Sigmoid colon (tissue), 6 donors: ENCODE measurements at regions not wholly inside any gene's neighbourhood (a gene's known extent, or its start where the extent isn't known, plus 50 kb on each side); places are given as distances from the start of the nearest gene placed in this dataset.

ENCODE experiments used
- DNase-seq: peaks from one replicate; pipeline ENCODE4 v3.0.0-alpha.2; 2019
- H3K27ac ChIP-seq, 4 donors: fragments of 200-600 bp; sonication (generic); one replicate each; pipeline ENCODE4 v1.5.1; 2016 to 2019; ENCODE audit warnings: mild to moderate bottlenecking in 1 of 4
- H3K27me3 ChIP-seq, 3 donors: fragments of 200-600 bp; sonication (generic); one replicate each; pipeline ENCODE4 v1.5.1; 2019; ENCODE audit warnings: mild to moderate bottlenecking in 1 of 3
- H3K36me3 ChIP-seq, 4 donors: fragments of 200-600 bp; sonication (generic); one replicate each; pipeline ENCODE4 v1.5.1; 2016 to 2019
- H3K4me1 ChIP-seq, 4 donors: fragments of 200-600 bp; sonication (generic); one replicate each; pipeline ENCODE4 v1.5.1; 2017 to 2019
- H3K4me3 ChIP-seq, 4 donors: fragments of 200-600 bp; sonication (generic); one replicate each; pipeline ENCODE4 v1.5.1; 2017 to 2019; ENCODE audit warnings: mild to moderate bottlenecking in 2 of 4, moderate library complexity in 1 of 4
- H3K9me3 ChIP-seq, 4 donors: fragments of 200-600 bp in 3 of 4; sonication (generic) in 3 of 4; one replicate each; pipeline versions ENCODE4 v1.5.1 to v1.6.1; 2013 to 2019
- EP300 ChIP-seq, 4 donors: sonication (generic); formaldehyde crosslinking; IDR thresholded peaks; one replicate each; pipeline ENCODE4 v1.6.1; 2017; ENCODE audit warnings: antibody characterized with exemption in 4 of 4
- POLR2A ChIP-seq, 2 donors: fragments of 450-650 bp; IDR thresholded peaks; one replicate each; pipeline ENCODE4 v1.6.1; 2016; ENCODE audit warnings: antibody characterized with exemption in 2 of 2, mild to moderate bottlenecking in 2 of 2, moderate library complexity in 2 of 2
- POLR2AphosphoS5 ChIP-seq, 4 donors: sonication (generic); formaldehyde crosslinking; IDR thresholded peaks; one replicate each; pipeline ENCODE4 v1.6.1; 2017; ENCODE audit warnings: antibody characterized with exemption in 4 of 4
- WGBS, 2 donors: extraction: QIAGEN DNeasy Blood & Tissue Kit; methylation state at CpG; one replicate each; pipeline ENCODE4 v1.1.7; 2013; 5-methylcytosine and 5-hydroxymethylcytosine counted together
- intact Hi-C: fragments of 100-400 bp; cut with DNase I; formaldehyde crosslinking; loops from one replicate; pipeline ENCODE4 v1.15.1; 2023
- TF ChIP-seq, protein P1 (sequence below), 4 experiments: fragments of 450-650 bp in 3 of 4; fragments of 200-600 bp in 1 of 4; IDR thresholded peaks; one replicate each; pipeline ENCODE4 v1.5.1; 2016 to 2019; ENCODE audit warnings: antibody characterized with exemption in 4 of 4, mild to moderate bottlenecking in 3 of 4, moderate library complexity in 2 of 4
- donor health status: healthy with polysubstance abuse.
- donor health status: healthy.

DNA sequence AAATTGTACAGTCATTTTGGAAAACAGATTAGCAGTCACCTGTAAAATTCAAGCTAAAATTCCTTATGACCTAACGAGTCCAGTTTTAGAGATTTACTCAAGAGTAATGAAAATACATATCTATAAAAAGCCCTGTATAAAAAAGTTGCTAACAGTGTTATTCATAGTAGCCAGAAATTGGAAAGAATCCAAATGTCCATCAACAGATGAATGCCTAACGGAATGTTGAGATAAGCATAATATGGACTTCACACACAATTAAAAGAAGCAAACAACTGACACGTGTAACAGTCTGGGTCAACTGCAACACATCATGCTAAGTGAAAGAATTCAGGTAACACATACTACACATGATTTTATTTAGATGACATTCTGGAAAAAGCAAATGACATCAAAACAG, 584.8 kb upstream of the AGA start:
- no peak overlapping the region for H3K4me3 ChIP-seq
- no peak overlapping the region for H3K27ac ChIP-seq
- H3K36me3 ChIP-seq: no peaks in the 10 kb centered on the region
- no peaks in the 10 kb centered on the region for H3K4me1 ChIP-seq
- no peak for DNase-seq
- no peaks in the 10 kb centered on the region for H3K9me3 ChIP-seq
- TF ChIP-seq POLR2A (IDR thresholded peaks at IDR 0.05): no peak
- TF ChIP-seq, protein P1, sequence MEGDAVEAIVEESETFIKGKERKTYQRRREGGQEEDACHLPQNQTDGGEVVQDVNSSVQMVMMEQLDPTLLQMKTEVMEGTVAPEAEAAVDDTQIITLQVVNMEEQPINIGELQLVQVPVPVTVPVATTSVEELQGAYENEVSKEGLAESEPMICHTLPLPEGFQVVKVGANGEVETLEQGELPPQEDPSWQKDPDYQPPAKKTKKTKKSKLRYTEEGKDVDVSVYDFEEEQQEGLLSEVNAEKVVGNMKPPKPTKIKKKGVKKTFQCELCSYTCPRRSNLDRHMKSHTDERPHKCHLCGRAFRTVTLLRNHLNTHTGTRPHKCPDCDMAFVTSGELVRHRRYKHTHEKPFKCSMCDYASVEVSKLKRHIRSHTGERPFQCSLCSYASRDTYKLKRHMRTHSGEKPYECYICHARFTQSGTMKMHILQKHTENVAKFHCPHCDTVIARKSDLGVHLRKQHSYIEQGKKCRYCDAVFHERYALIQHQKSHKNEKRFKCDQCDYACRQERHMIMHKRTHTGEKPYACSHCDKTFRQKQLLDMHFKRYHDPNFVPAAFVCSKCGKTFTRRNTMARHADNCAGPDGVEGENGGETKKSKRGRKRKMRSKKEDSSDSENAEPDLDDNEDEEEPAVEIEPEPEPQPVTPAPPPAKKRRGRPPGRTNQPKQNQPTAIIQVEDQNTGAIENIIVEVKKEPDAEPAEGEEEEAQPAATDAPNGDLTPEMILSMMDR (IDR thresholded peaks at IDR 0.05): no peak
- no peak for TF ChIP-seq EP300 (IDR thresholded peaks at IDR 0.05)
- no peak for TF ChIP-seq POLR2AphosphoS5 (IDR thresholded peaks at IDR 0.05)
- no peaks in the 10 kb centered on the region for H3K27me3 ChIP-seq
- intact Hi-C loops: no loop called here
- whole genome bisulfite sequencing, 2 donors: 14 to 67% methylated on average over 3 of the region's 3 CpGs

DNA sequence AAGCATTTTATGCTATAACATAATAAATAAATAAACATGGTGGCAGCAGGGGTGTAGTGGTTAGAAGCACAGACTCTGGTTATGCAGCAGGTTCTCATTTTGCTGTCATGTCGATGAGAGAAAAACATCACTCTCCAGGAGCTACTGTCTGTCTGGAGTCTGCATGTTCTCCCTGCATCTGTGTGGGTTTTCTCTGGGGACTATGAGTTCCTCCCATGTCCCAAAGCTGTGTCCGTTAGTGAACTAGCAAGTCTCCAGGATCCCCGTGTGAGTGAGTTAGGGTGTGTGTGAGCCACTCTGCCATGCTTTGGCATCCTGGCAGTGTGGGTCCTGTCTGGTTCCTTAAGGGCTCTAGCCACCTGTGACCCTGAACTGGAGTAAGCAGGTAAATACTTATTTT, 585.6 kb upstream of the AGA start:
- intact Hi-C loops: no loop called here
- TF ChIP-seq POLR2AphosphoS5 (IDR thresholded peaks at IDR 0.05): no peak
- TF ChIP-seq EP300 (IDR thresholded peaks at IDR 0.05): no peak
- TF ChIP-seq, protein P1 (IDR thresholded peaks at IDR 0.05): no peak
- no peak for TF ChIP-seq POLR2A (IDR thresholded peaks at IDR 0.05)
- Histone ChIP-seq H3K4me3 (no peak overlapping the region), H3K4me1 (no peaks in the 10 kb centered on the region), H3K27me3 (no peaks in the 10 kb centered on the region), H3K27ac (no peak overlapping the region), H3K36me3 (no peaks in the 10 kb centered on the region), H3K9me3 (no peaks in the 10 kb centered on the region)
- DNase-seq: no peak
- WGBS, 2 donors: 84 to 91% methylated on average over 3 of the region's 3 CpGs

- Histone ChIP-seq H3K27ac (no peak overlapping the region), H3K4me3 (no peak overlapping the region), H3K36me3 (no peaks in the 10 kb centered on the region), H3K9me3 (no peaks in the 10 kb centered on the region), H3K27me3 (no peaks in the 10 kb centered on the region), H3K4me1 (no peaks in the 10 kb centered on the region)
- no peak for DNase-seq
- TF ChIP-seq, protein P1 (IDR thresholded peaks at IDR 0.05): no peak
- TF ChIP-seq EP300 (IDR thresholded peaks at IDR 0.05) (no peak), POLR2A (IDR thresholded peaks at IDR 0.05) (no peak)
- WGBS, 2 donors: 88 to 89% methylated on average over 2 of the region's 2 CpGs
- intact Hi-C loops: no loop called here
Observed at GRCh38 chr4:178028481-178028880, 586.2 kb upstream of the AGA start.

- intact Hi-C loops: no loop called here
- no peak for DNase-seq
- no peaks in the 10 kb centered on the region for H3K36me3 ChIP-seq
- 86 to 88% methylated on average over 15 of the region's 15 CpGs for WGBS, 2 donors
- TF ChIP-seq POLR2A (IDR thresholded peaks at IDR 0.05): no peak
- no peak for TF ChIP-seq EP300 (IDR thresholded peaks at IDR 0.05)
- TF ChIP-seq POLR2AphosphoS5 (IDR thresholded peaks at IDR 0.05): no peak
- TF ChIP-seq, protein P1 (IDR thresholded peaks at IDR 0.05): no peak
- no peak overlapping the region for H3K27ac ChIP-seq
- no peaks in the 10 kb centered on the region for H3K27me3 ChIP-seq
- H3K4me1 ChIP-seq: no peaks in the 10 kb centered on the region
- H3K4me3 ChIP-seq: no peak overlapping the region
- no peaks in the 10 kb centered on the region for H3K9me3 ChIP-seq
Observed at GRCh38 chr4:178037459-178038214, 595.4 kb upstream of the AGA start.

DNA sequence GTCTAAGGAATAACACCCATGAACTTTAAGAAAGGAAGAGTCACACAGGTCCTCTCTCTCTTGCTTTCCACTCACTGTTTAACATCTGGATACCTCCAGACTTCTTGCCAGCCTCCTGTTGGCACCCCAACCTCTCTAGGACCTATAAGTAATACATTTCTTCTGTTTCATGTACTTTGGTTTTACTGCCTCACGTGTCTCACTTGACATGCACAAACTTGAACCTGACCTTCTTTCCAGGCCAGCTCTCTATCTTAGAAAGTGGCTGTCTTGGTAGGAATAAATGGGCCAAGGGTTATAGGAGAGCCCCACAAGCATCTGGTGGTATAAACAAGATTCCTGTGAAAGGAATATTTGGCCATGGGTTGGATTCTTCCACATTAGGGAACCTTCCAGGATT, 614.8 kb upstream of the AGA start:
- no peaks in the 10 kb centered on the region for H3K4me1 ChIP-seq

More for the DNA sequence above, 614.8 kb upstream of the AGA start:
- DNase-seq: no peak
- TF ChIP-seq EP300 (IDR thresholded peaks at IDR 0.05) (no peak), POLR2AphosphoS5 (IDR thresholded peaks at IDR 0.05) (no peak), POLR2A (IDR thresholded peaks at IDR 0.05) (no peak)
- TF ChIP-seq, protein P1 (IDR thresholded peaks at IDR 0.05): no peak
- Histone ChIP-seq H3K36me3 (no peaks in the 10 kb centered on the region), H3K4me3 (no peak overlapping the region), H3K27me3 (no peaks in the 10 kb centered on the region), H3K27ac (no peak overlapping the region), H3K9me3 (no peaks in the 10 kb centered on the region)
- 62 to 81% methylated on average over 1 of the region's 1 CpG for WGBS, 2 donors
- intact Hi-C loops: no loop called here
